Esophagus muscularis mucosa (tissue), 4 donors: ENCODE measurements at regions not wholly inside any gene's neighbourhood (a gene's known extent, or its start where the extent isn't known, plus 50 kb on each side); places are given as distances from the start of the nearest gene placed in this dataset.
A peak's percentile ranks its signal among the peaks of the same experiment; 100 is the strongest.

Experiments
- DNase-seq: peaks from one replicate; pipeline ENCODE4 v3.0.0-alpha.2; 2017; ENCODE audit errors: extremely low spot score
- H3K27ac ChIP-seq, 4 donors: fragments of 200-600 bp; sonication (generic); replicated peaks in 1 of 4; 1 replicate in 3 of 4; 2 replicates in 1 of 4; pipeline ENCODE4 v1.5.1; 2016 to 2019; ENCODE audit warnings: mild to moderate bottlenecking in 1 of 4
- H3K27me3 ChIP-seq, 4 donors: fragments of 200-600 bp; sonication (generic); one replicate each; pipeline versions ENCODE4 v1.5.1 to v1.6.0; 2016 to 2019
- H3K36me3 ChIP-seq, 4 donors: fragments of 200-600 bp; sonication (generic); one replicate each; pipeline ENCODE4 v1.5.1; 2016 to 2019
- H3K4me1 ChIP-seq, 4 donors: fragments of 200-600 bp; sonication (generic); one replicate each; pipeline ENCODE4 v1.5.1; 2016 to 2019
- H3K4me3 ChIP-seq, 4 donors: fragments of 200-600 bp; sonication (generic); 1 replicate in 2 of 4; 2 replicates in 2 of 4; pipeline ENCODE4 v1.5.1; 2016 to 2019; ENCODE audit warnings: mild to moderate bottlenecking in 4 of 4, moderate library complexity in 1 of 4
- H3K9me3 ChIP-seq, 4 donors: fragments of 200-600 bp; sonication (generic); 1 replicate in 3 of 4; 2 replicates in 1 of 4; pipeline ENCODE4 v1.5.1; 2016 to 2019
- EP300 ChIP-seq: sonication (generic); formaldehyde crosslinking; IDR thresholded peaks from one replicate; pipeline ENCODE4 v1.6.1; 2017; ENCODE audit warnings: antibody characterized with exemption
- POLR2A ChIP-seq: fragments of 450-650 bp; IDR thresholded peaks from one replicate; pipeline ENCODE4 v1.6.1; 2017; ENCODE audit warnings: antibody characterized with exemption, moderate library complexity, mild to moderate bottlenecking, low read depth
- POLR2AphosphoS5 ChIP-seq, 2 donors: sonication (generic); formaldehyde crosslinking; IDR thresholded peaks; one replicate each; pipeline ENCODE4 v1.6.1; 2017; ENCODE audit warnings: antibody characterized with exemption in 2 of 2
- WGBS: methylation state at CpG from one replicate; pipeline ENCODE4 v1.1.5; 2018; 5-methylcytosine and 5-hydroxymethylcytosine counted together
- intact Hi-C: fragments of 100-400 bp; cut with DNase I; formaldehyde crosslinking; loops from one replicate; pipeline ENCODE4 v1.15.1; 2023
- TF ChIP-seq, protein P1 (sequence below), 3 experiments: fragments of 200-600 bp in 2 of 3; fragments of 450-650 bp in 1 of 3; sonication (generic) in 2 of 3; IDR thresholded peaks; one replicate each; pipeline ENCODE4 v1.5.1; 2017 to 2019; ENCODE audit warnings: antibody characterized with exemption in 3 of 3, mild to moderate bottlenecking in 2 of 3, moderate library complexity in 1 of 3

DNA sequence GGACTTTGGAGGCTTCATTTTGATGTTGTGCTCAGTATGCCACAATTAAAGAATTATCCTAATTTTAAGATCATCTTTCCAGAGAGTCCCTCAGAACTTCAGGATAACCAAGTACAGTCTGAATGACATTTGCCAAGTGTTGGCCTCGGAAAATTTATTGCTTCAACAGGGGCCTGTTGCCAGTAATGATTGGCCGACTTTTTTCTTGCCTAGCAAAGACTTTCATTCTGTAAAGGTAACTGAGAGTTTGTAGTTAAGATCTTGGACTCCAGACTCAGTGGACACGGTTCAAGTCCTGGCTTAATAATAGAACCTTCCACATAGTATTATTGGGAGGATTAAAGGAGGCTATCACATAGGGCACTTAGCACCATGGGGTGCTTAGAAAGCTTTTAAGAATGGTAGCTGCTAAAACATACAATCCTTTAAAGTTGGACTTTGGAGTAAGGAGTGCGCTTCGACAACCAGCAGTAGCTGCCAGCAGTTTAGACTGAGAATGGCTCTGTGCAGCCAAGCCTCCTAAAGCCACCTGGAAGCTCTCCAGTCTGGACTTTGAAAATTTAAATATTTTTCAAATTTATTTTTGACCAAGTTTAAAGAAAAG, 90.0 kb downstream of the PLCE1 start:
- no peak for TF ChIP-seq EP300
- TF ChIP-seq, protein P1, sequence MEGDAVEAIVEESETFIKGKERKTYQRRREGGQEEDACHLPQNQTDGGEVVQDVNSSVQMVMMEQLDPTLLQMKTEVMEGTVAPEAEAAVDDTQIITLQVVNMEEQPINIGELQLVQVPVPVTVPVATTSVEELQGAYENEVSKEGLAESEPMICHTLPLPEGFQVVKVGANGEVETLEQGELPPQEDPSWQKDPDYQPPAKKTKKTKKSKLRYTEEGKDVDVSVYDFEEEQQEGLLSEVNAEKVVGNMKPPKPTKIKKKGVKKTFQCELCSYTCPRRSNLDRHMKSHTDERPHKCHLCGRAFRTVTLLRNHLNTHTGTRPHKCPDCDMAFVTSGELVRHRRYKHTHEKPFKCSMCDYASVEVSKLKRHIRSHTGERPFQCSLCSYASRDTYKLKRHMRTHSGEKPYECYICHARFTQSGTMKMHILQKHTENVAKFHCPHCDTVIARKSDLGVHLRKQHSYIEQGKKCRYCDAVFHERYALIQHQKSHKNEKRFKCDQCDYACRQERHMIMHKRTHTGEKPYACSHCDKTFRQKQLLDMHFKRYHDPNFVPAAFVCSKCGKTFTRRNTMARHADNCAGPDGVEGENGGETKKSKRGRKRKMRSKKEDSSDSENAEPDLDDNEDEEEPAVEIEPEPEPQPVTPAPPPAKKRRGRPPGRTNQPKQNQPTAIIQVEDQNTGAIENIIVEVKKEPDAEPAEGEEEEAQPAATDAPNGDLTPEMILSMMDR (IDR thresholded peaks at IDR 0.05): no peak
- intact Hi-C loops: loop anchor here (10.0 kb wide), 1 partner anchor 111 kb away; no protein-coding TSS in a partner anchor
- no peak for DNase-seq
- H3K4me1 ChIP-seq: peaks cover 8 to 58% (median 45%) of the 10 kb centered on the region in 4 donors
- peaks cover 0 to 9% (median 4%) of the 10 kb centered on the region in 4 donors for H3K9me3 ChIP-seq
- 57% methylated on average over 5 of the region's 5 CpGs for WGBS
- H3K27me3 ChIP-seq: no peaks in the 10 kb centered on the region
- peak overlapping the region; percentile 8 to 59 (median 44) for H3K27ac ChIP-seq
- H3K36me3 ChIP-seq: no peaks in the 10 kb centered on the region
- H3K4me3 ChIP-seq: no peak overlapping the region

DNA sequence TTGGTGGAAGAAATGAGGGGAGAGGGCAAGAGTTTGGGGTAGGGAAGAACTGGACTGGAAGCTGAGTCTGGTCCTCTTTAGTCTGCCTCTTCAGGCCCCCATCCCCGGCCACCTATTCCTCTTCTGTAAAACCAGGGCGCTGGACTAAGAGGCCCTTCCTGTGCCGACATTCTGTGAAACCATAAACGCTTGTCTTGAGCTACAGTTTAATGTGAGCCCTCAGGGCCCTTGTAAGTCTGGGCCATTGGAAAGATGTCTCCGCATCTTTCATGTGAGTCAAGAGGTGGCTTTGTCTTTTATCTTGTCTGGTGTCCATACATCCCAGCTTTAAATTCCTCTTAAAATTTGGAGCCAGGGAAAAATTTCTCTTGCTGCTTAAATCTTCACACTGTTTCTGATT, 90.6 kb downstream of the PLCE1 start:
- no peak overlapping the region for H3K4me3 ChIP-seq
- TF ChIP-seq, protein P1 (IDR thresholded peaks at IDR 0.05): no peak
- DNase-seq: no peak
- peaks cover 0 to 9% (median 4%) of the 10 kb centered on the region in 4 donors for H3K9me3 ChIP-seq
- H3K36me3 ChIP-seq: no peaks in the 10 kb centered on the region
- 77% methylated on average over 5 of the region's 5 CpGs for WGBS
- peaks cover 12 to 63% (median 51%) of the 10 kb centered on the region in 4 donors for H3K4me1 ChIP-seq
- H3K27me3 ChIP-seq: no peaks in the 10 kb centered on the region
- peak overlapping the region; percentile 8 to 59 (median 44) for H3K27ac ChIP-seq
- intact Hi-C loops: loop anchor here (10.0 kb wide), 1 partner anchor 110 kb away; no protein-coding TSS in a partner anchor

DNA sequence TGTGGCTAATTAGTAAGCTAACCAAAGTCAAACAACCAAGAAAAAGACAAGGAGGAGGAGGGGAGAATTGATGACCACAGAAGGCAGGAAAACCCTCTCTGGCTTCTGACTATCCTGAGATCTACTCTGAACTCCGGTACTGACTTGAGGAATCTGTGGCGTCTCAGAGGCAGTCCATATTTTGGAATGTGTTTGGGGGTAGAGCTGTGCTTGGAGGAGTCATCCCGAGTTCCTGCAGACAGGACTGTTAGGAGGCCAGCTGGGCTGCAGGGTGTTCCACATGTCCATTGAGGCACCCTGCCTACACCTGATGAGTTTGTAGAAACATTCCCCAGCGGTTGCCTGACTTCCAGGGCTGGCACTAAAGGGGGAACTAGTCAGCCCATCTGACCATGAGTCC, 91.6 kb downstream of the PLCE1 start:
- WGBS: 58% methylated on average over 4 of the region's 4 CpGs
- H3K4me3 ChIP-seq: no peak overlapping the region
- no peaks in the 10 kb centered on the region for H3K36me3 ChIP-seq
- TF ChIP-seq, protein P1 (IDR thresholded peaks at IDR 0.05): no peak
- TF ChIP-seq EP300 (no peak), POLR2A (no peak), POLR2AphosphoS5 (IDR thresholded peaks at IDR 0.05) (no peak)
- peak overlapping the region; percentile 2 to 45 (median 30) for H3K27ac ChIP-seq
- peaks cover 0 to 9% (median 4%) of the 10 kb centered on the region in 4 donors for H3K9me3 ChIP-seq
- peaks cover 14 to 63% (median 60%) of the 10 kb centered on the region in 4 donors for H3K4me1 ChIP-seq
- no peak for DNase-seq
- no peaks in the 10 kb centered on the region for H3K27me3 ChIP-seq
- intact Hi-C loops: loop anchor here (10.0 kb wide), 1 partner anchor 110 kb away; no protein-coding TSS in a partner anchor

DNA sequence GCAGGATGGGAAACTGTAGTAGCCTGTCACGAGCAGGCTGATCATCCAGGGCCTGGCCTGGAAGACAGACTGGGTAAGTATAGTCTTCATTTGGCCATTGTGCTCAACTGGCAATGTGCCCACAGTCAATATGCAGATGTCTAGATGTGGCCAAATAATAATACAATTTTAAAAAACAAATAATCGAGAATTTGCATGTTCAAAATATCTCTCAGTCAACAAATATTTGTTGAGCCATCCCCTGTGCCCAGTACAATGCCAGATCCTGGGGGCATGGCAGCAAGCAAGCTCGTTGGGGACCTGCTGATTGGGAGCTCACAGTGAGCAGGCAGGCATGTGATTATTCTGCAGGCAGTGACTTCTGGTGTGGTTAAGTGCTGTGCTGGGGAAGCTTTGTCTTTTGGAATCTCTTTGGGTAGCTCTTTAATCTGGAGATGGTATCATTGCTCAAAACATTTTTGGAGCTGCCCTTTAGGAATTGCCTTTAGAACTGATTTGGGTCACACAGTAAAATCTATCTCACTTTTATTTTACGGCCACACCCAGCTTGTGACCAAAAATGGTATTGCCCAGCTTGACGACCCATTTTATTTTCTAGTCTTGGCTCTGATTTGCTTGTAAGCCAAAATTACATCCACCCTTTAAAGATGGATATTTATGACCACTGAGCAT, 92.2 kb downstream of the PLCE1 start:
- Histone ChIP-seq H3K27ac (peak overlapping the region in 3 of 4 donors; percentile 2 to 45 (median 44)), H3K4me1 (peaks cover 14 to 69% (median 66%) of the 10 kb centered on the region in 4 donors), H3K4me3 (no peak overlapping the region), H3K27me3 (no peaks in the 10 kb centered on the region), H3K36me3 (no peaks in the 10 kb centered on the region), H3K9me3 (peaks cover 0 to 8% (median 4%) of the 10 kb centered on the region in 4 donors)
- intact Hi-C loops: loop anchor here (10.0 kb wide), 1 partner anchor 109 kb away; no protein-coding TSS in a partner anchor
- no peak for TF ChIP-seq EP300
- no peak for TF ChIP-seq POLR2A
- TF ChIP-seq POLR2AphosphoS5 (IDR thresholded peaks at IDR 0.05): no peak
- TF ChIP-seq, protein P1 (IDR thresholded peaks at IDR 0.05): no peak
- 64% methylated on average over 5 of the region's 5 CpGs for WGBS
- no peak for DNase-seq
